HEK293 (cell line): ENCODE measurements at regions not wholly inside any gene's neighbourhood (a gene's known extent, or its start where the extent isn't known, plus 50 kb on each side); places are given as distances from the start of the nearest gene placed in this dataset.

Experiments
- CTCF ChIA-PET: fragments of 350-600 bp; formaldehyde crosslinking; extraction: SDS; loops from one replicate; lab custom pipeline; 2021; ENCODE audit warnings: antibody characterized with exemption; lab: Yijun Ruan, JAX
- POLR2A ChIA-PET: fragments of 300-600 bp; formaldehyde crosslinking; extraction: SDS; loops from one replicate; lab custom pipeline; 2020; ENCODE audit warnings: antibody characterized with exemption, inconsistent platforms; lab: Yijun Ruan, JAX
- H3K27ac ChIP-seq: fragments of 200-500 bp; sonication (Bioruptor generic); 2 replicates; pipeline ENCODE4 v1.5.1; 2014; ENCODE audit warnings: low read depth, low read length, control low read depth, inconsistent platforms; ENCODE audit errors: extremely low read depth
- H3K36me3 ChIP-seq, 2 experiments: fragments of 200-500 bp in 1 of 2; sonication (Bioruptor generic) in 1 of 2; 1 replicate in 1 of 2; 2 replicates in 1 of 2; pipeline ENCODE4 v1.5.1; 2014 to 2017; ENCODE audit warnings: inconsistent platforms in 2 of 2, low read length in 2 of 2; ENCODE audit not compliant: control insufficient read depth in 2 of 2, insufficient read depth in 1 of 2
- H3K4me1 ChIP-seq: fragments of 200-500 bp; sonication (Bioruptor generic); 2 replicates; pipeline ENCODE4 v1.5.1; 2014; ENCODE audit warnings: mild to moderate bottlenecking, low read length, inconsistent platforms; ENCODE audit not compliant: control insufficient read depth, insufficient read depth
- H3K4me3 ChIP-seq: 2 replicates; pipeline ENCODE4 v1.5.1; 2011; ENCODE audit warnings: low read depth, mild to moderate bottlenecking, control low read depth, low read length, moderate library complexity
- H3K9me3 ChIP-seq: fragments of 200-500 bp; sonication (Bioruptor generic); 2 replicates; pipeline ENCODE4 v1.5.1; 2014; ENCODE audit warnings: low read depth, low read length, inconsistent platforms; ENCODE audit not compliant: control insufficient read depth, insufficient read depth
- MEIS1 ChIP-seq: sonication (generic); formaldehyde crosslinking; IDR thresholded peaks from 2 replicates; pipeline ENCODE4 v1.8.1; 2022; ENCODE audit warnings: missing genetic modification reagents, mild to moderate bottlenecking, borderline replicate concordance
- OSR2 ChIP-seq: fragments of 450-650 bp; formaldehyde crosslinking; IDR thresholded peaks from 2 replicates; pipeline ENCODE4 v1.5.1; 2016; ENCODE audit warnings: missing biosample characterization, missing genetic modification characterization
- TCF7L2 ChIP-seq: IDR thresholded peaks from 2 replicates; pipeline ENCODE4 v1.6.1; 2011; ENCODE audit warnings: low read depth, mild to moderate bottlenecking, inconsistent platforms, low read length, moderate library complexity, borderline replicate concordance
- YY1 ChIP-seq: fragments of 450-650 bp; formaldehyde crosslinking; IDR thresholded peaks from 2 replicates; pipeline ENCODE4 v1.5.1; 2018; ENCODE audit warnings: missing biosample characterization, missing genetic modification characterization
- ZFP37 ChIP-seq: fragments of 450-650 bp; formaldehyde crosslinking; IDR thresholded peaks from 2 replicates; pipeline ENCODE4 v1.5.1; 2016; ENCODE audit warnings: missing biosample characterization, missing genetic modification characterization
- ZNF2 ChIP-seq: fragments of 450-650 bp; formaldehyde crosslinking; IDR thresholded peaks from 2 replicates; pipeline ENCODE4 v1.5.1; 2016; ENCODE audit warnings: missing biosample characterization, missing genetic modification characterization
- ZNF211 ChIP-seq: fragments of 450-650 bp; formaldehyde crosslinking; IDR thresholded peaks from 2 replicates; pipeline ENCODE4 v1.5.1; 2016; ENCODE audit warnings: low read depth, missing biosample characterization, missing genetic modification characterization
- ZNF239 ChIP-seq: fragments of 450-650 bp; formaldehyde crosslinking; IDR thresholded peaks from 2 replicates; pipeline ENCODE4 v1.5.1; 2016; ENCODE audit warnings: missing biosample characterization, missing genetic modification characterization
- ZNF248 ChIP-seq: fragments of 450-650 bp; formaldehyde crosslinking; IDR thresholded peaks from 2 replicates; pipeline ENCODE4 v1.5.1; 2017; ENCODE audit warnings: missing biosample characterization, missing genetic modification characterization
- ZNF324 ChIP-seq: fragments of 450-650 bp; formaldehyde crosslinking; IDR thresholded peaks from 2 replicates; pipeline ENCODE4 v1.5.1; 2016; ENCODE audit warnings: missing biosample characterization, missing genetic modification characterization
- ZNF416 ChIP-seq: fragments of 450-650 bp; formaldehyde crosslinking; IDR thresholded peaks from 2 replicates; pipeline ENCODE4 v1.5.1; 2016; ENCODE audit warnings: missing biosample characterization, missing genetic modification characterization
- ZNF501 ChIP-seq: fragments of 450-650 bp; formaldehyde crosslinking; IDR thresholded peaks from 2 replicates; pipeline ENCODE4 v1.5.1; 2016; ENCODE audit warnings: missing biosample characterization, missing genetic modification characterization
- ZNF510 ChIP-seq: fragments of 450-650 bp; formaldehyde crosslinking; IDR thresholded peaks from 2 replicates; pipeline ENCODE4 v1.5.1; 2018; ENCODE audit warnings: mild to moderate bottlenecking, missing genetic modification characterization, missing biosample characterization; ENCODE audit not compliant: insufficient replicate concordance
- ZNF560 ChIP-seq: fragments of 450-650 bp; formaldehyde crosslinking; IDR thresholded peaks from 2 replicates; pipeline ENCODE4 v1.5.1; 2017; ENCODE audit warnings: missing biosample characterization, missing genetic modification characterization, borderline replicate concordance
- ZNF600 ChIP-seq: fragments of 450-650 bp; formaldehyde crosslinking; IDR thresholded peaks from 2 replicates; pipeline ENCODE4 v1.5.1; 2016; ENCODE audit warnings: missing biosample characterization, missing genetic modification characterization
- ZNF658 ChIP-seq: fragments of 450-650 bp; formaldehyde crosslinking; IDR thresholded peaks from 2 replicates; pipeline ENCODE4; 2016; ENCODE audit warnings: missing biosample characterization, missing genetic modification characterization
- ZNF707 ChIP-seq: fragments of 450-650 bp; formaldehyde crosslinking; IDR thresholded peaks from 2 replicates; pipeline ENCODE4 v1.5.1; 2016; ENCODE audit warnings: missing biosample characterization, missing genetic modification characterization
- ZNF747 ChIP-seq: fragments of 450-650 bp; formaldehyde crosslinking; IDR thresholded peaks from 2 replicates; pipeline ENCODE4 v1.5.1; 2016; ENCODE audit warnings: missing biosample characterization, missing genetic modification characterization
- ZNF785 ChIP-seq: fragments of 450-650 bp; formaldehyde crosslinking; IDR thresholded peaks from 2 replicates; pipeline ENCODE4 v1.5.1; 2016; ENCODE audit warnings: missing biosample characterization, missing genetic modification characterization
- ZNF843 ChIP-seq: fragments of 450-650 bp; formaldehyde crosslinking; IDR thresholded peaks from 2 replicates; pipeline ENCODE4 v1.5.1; 2016; ENCODE audit warnings: missing biosample characterization, missing genetic modification characterization
- ZSCAN23 ChIP-seq: fragments of 450-650 bp; formaldehyde crosslinking; IDR thresholded peaks from 2 replicates; pipeline ENCODE4 v1.5.1; 2016; ENCODE audit warnings: missing biosample characterization, missing genetic modification characterization
- ZSCAN30 ChIP-seq: fragments of 450-650 bp; IDR thresholded peaks from 2 replicates; pipeline ENCODE4 v1.5.1; 2018; ENCODE audit warnings: missing biosample characterization, mild to moderate bottlenecking, missing genetic modification characterization, moderate library complexity
- ZXDB ChIP-seq: fragments of 450-650 bp; formaldehyde crosslinking; IDR thresholded peaks from 2 replicates; pipeline ENCODE4 v1.5.1; 2016; ENCODE audit warnings: missing biosample characterization, missing genetic modification characterization
- TF ChIP-seq, protein P1 (sequence below): fragments of 450-650 bp; formaldehyde crosslinking; IDR thresholded peaks from 2 replicates; pipeline ENCODE4 v1.5.1; 2016; ENCODE audit warnings: missing biosample characterization, missing genetic modification characterization
- TF ChIP-seq, protein P2 (sequence below): fragments of 450-650 bp; formaldehyde crosslinking; IDR thresholded peaks from 2 replicates; pipeline ENCODE4 v1.5.1; 2016; ENCODE audit warnings: missing biosample characterization, missing genetic modification characterization, borderline replicate concordance
- TF ChIP-seq, protein P3 (sequence below): fragments of 450-650 bp; formaldehyde crosslinking; IDR thresholded peaks from 2 replicates; pipeline ENCODE4 v1.5.1; 2016; ENCODE audit warnings: missing biosample characterization, missing genetic modification characterization
- TF ChIP-seq, protein P4 (sequence below): fragments of 450-650 bp; formaldehyde crosslinking; IDR thresholded peaks from 2 replicates; pipeline ENCODE4 v1.5.1; 2017; ENCODE audit warnings: missing biosample characterization, missing genetic modification characterization

DNA sequence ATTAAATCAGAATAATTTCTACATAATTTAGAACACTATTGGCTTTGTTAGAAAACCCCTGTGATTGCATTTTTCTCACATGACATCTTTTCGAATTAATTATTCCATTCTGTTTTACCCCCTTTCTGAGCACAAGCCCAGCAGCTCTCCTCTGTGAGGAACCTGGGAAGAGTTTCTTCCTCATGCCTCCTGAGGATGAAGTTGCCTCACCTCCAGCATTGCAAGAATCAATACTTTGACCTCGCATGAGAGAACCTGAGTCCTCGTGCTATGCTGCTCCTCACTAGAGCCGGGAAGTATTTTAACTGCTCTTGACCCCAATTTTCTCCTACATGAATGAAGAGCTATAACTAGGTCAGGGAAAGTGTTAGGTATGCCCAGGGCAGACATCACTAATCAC, 77.1 kb upstream of the RAPH1 start:
- H3K9me3 ChIP-seq, result no peaks in the 10 kb centered on the region
- H3K4me3 ChIP-seq, result no peak overlapping the region
- no peaks in the 10 kb centered on the region for H3K36me3 ChIP-seq
- TF ChIP-seq ZNF560 (tag by site-specific recombination), result no peak
- TF ChIP-seq ZNF747 (tag by site-specific recombination), result no peak
- TF ChIP-seq, protein P1, sequence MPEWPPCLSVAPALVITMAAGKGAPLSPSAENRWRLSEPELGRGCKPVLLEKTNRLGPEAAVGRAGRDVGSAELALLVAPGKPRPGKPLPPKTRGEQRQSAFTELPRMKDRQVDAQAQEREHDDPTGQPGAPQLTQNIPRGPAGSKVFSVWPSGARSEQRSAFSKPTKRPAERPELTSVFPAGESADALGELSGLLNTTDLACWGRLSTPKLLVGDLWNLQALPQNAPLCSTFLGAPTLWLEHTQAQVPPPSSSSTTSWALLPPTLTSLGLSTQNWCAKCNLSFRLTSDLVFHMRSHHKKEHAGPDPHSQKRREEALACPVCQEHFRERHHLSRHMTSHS (tag by site-specific recombination), result no peak
- TF ChIP-seq ZSCAN23 (tag by site-specific recombination), result no peak
- TF ChIP-seq, protein P2, sequence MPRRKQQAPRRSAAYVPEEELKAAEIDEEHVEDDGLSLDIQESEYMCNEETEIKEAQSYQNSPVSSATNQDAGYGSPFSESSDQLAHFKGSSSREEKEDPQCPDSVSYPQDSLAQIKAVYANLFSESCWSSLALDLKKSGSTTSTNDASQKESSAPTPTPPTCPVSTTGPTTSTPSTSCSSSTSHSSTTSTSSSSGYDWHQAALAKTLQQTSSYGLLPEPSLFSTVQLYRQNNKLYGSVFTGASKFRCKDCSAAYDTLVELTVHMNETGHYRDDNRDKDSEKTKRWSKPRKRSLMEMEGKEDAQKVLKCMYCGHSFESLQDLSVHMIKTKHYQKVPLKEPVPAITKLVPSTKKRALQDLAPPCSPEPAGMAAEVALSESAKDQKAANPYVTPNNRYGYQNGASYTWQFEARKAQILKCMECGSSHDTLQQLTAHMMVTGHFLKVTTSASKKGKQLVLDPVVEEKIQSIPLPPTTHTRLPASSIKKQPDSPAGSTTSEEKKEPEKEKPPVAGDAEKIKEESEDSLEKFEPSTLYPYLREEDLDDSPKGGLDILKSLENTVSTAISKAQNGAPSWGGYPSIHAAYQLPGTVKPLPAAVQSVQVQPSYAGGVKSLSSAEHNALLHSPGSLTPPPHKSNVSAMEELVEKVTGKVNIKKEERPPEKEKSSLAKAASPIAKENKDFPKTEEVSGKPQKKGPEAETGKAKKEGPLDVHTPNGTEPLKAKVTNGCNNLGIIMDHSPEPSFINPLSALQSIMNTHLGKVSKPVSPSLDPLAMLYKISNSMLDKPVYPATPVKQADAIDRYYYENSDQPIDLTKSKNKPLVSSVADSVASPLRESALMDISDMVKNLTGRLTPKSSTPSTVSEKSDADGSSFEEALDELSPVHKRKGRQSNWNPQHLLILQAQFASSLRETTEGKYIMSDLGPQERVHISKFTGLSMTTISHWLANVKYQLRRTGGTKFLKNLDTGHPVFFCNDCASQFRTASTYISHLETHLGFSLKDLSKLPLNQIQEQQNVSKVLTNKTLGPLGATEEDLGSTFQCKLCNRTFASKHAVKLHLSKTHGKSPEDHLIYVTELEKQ (tag by site-specific recombination), result no peak
- TF ChIP-seq ZNF707 (tag by site-specific recombination), result no peak
- TF ChIP-seq ZNF239 (tag by site-specific recombination), result no peak
- no peak for TF ChIP-seq ZNF501 (tag by site-specific recombination)
- TF ChIP-seq ZNF248 (tag by site-specific recombination), result no peak
- TF ChIP-seq MEIS1 (CRISPR knock-in tag), result no peak
- TF ChIP-seq, all 188 proteins: peak for 0
- H3K27ac ChIP-seq, result no peak overlapping the region
- ChIA-PET CTCF (no interaction called here), POLR2A (no interaction called here)
- no peaks in the 10 kb centered on the region for H3K4me1 ChIP-seq

DNA sequence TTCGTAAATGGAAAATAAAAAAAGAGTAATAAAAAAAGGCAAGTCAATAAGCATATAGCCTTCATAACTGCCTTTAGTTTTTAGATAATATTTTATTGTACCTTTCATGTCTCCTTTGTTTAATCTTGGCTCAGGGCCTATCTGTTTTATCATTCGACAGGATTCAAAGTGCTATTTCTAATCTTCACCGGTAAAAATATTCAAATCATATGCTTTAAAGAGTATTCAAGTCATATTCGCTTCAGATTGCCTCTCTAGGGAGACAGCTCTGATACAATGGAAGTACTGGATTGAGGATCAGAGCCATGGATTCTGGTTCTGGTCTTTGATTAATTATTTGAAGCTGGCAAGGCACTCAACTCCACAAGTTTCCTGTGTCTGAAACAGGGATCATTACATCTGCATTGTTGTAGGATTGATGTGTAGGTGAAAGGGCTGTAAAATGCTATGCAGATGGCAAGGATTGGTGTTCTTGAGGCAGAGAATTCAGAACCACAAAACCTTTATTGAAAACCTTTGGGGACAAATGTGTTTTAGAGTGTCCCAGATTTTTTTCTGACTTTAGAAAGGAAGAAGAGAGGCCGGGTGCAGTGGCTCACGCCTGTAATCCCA, 84.3 kb upstream of the RAPH1 start:
- CTCF ChIA-PET, result no interaction called here
- TF ChIP-seq ZNF600 (tag by site-specific recombination), result no peak
- TF ChIP-seq ZNF785 (tag by site-specific recombination), result no peak
- no peak for TF ChIP-seq ZNF843
- TF ChIP-seq ZFP37 (tag by site-specific recombination), result no peak
- TF ChIP-seq OSR2 (tag by site-specific recombination), result no peak
- TF ChIP-seq YY1, result no peak
- TF ChIP-seq, all 188 proteins: peak for 0
- Histone ChIP-seq H3K27ac (no peak overlapping the region), H3K36me3 (no peaks in the 10 kb centered on the region), H3K9me3 (no peaks in the 10 kb centered on the region), H3K4me1 (no peaks in the 10 kb centered on the region), H3K4me3 (no peak overlapping the region)
- POLR2A ChIA-PET, result no interaction called here

DNA sequence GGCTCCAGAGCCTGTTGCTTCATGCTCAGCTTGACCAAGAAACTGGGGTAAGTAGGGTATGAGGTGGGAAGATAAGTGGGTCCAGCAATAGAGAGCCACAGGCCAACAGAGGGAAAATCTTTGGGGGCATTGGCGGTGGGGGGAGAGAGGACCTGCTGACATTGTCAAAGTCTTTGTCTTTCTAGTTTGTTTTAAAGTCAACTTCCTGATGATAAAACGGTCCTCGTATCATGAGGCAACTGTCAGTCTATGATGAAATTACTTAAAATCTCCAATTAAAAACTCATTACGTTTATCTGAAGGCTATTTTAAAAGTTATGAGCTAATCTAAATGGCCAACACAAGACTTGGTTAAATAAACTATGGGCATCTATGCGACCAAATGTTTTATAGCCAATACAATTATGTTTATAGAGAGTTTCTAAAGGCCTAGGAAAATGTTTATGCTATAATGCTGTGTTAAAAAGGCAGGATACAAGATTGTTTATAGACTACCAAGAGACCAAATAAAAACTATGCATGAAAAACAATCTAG, 84.4 kb upstream of the CD28 start:
- Histone ChIP-seq H3K27ac (no peak overlapping the region), H3K4me3 (no peak overlapping the region), H3K36me3 (no peaks in the 10 kb centered on the region), H3K9me3 (no peaks in the 10 kb centered on the region), H3K4me1 (0 out of 2 replicates have a peak, but pooled peaks cover 2% of the 10 kb centered on the region)
- ChIA-PET POLR2A (no interaction called here), CTCF (no interaction called here)
- TF ChIP-seq ZNF658 (tag by site-specific recombination) (no peak), ZNF2 (tag by site-specific recombination) (no peak), TCF7L2 (no peak), ZXDB (tag by site-specific recombination) (no peak), ZNF416 (no peak), ZNF747 (tag by site-specific recombination) (no peak), ZNF211 (tag by site-specific recombination) (no peak), ZSCAN30 (tag by site-specific recombination) (no peak), ZNF324 (tag by site-specific recombination) (no peak), ZNF510 (tag by site-specific recombination) (no peak)
- TF ChIP-seq, protein P3, sequence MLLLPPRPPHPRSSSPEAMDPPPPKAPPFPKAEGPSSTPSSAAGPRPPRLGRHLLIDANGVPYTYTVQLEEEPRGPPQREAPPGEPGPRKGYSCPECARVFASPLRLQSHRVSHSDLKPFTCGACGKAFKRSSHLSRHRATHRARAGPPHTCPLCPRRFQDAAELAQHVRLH (tag by site-specific recombination), result no peak
- TF ChIP-seq, protein P4, sequence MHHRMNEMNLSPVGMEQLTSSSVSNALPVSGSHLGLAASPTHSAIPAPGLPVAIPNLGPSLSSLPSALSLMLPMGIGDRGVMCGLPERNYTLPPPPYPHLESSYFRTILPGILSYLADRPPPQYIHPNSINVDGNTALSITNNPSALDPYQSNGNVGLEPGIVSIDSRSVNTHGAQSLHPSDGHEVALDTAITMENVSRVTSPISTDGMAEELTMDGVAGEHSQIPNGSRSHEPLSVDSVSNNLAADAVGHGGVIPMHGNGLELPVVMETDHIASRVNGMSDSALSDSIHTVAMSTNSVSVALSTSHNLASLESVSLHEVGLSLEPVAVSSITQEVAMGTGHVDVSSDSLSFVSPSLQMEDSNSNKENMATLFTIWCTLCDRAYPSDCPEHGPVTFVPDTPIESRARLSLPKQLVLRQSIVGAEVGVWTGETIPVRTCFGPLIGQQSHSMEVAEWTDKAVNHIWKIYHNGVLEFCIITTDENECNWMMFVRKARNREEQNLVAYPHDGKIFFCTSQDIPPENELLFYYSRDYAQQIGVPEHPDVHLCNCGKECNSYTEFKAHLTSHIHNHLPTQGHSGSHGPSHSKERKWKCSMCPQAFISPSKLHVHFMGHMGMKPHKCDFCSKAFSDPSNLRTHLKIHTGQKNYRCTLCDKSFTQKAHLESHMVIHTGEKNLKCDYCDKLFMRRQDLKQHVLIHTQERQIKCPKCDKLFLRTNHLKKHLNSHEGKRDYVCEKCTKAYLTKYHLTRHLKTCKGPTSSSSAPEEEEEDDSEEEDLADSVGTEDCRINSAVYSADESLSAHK (tag by site-specific recombination), result no peak
